ENCODE measurements at regions not wholly inside any gene's neighbourhood (a gene's known extent, or its start where the extent isn't known, plus 50 kb on each side); places are given as distances from the start of the nearest gene placed in this dataset.

GRCh38 chr16:85552980-85553435 lies 60.1 kb upstream of the GSE1 start:
- TF ChIP-seq CTCF (IDR thresholded peaks at IDR 0.05): no peak
- no peak for TF ChIP-seq POLR2AphosphoS5 (IDR thresholded peaks at IDR 0.05)
- no peak for TF ChIP-seq EP300 (IDR thresholded peaks at IDR 0.05)
